Medulla oblongata (tissue), 1 donor: ENCODE measurements at regions not wholly inside any gene's neighbourhood (a gene's known extent, or its start where the extent isn't known, plus 50 kb on each side); places are given as distances from the start of the nearest gene placed in this dataset.
A peak's percentile ranks its signal among the peaks of the same experiment; 100 is the strongest.
"Not testable (repeated sequence)": the region's sequence is repeated elsewhere in the genome, so short reads cannot be mapped to it uniquely, and the experiment has no call there.

ENCODE experiments used
- DNase-seq: peaks from one replicate; pipeline ENCODE4 v3.0.0-alpha.2; 2015; ENCODE audit errors: extremely low spot score

- DNase-seq: peak; percentile 7
Measured at GRCh38 chr10:4902571-4903011, 60.6 kb upstream of the AKR1C1 start.

DNA sequence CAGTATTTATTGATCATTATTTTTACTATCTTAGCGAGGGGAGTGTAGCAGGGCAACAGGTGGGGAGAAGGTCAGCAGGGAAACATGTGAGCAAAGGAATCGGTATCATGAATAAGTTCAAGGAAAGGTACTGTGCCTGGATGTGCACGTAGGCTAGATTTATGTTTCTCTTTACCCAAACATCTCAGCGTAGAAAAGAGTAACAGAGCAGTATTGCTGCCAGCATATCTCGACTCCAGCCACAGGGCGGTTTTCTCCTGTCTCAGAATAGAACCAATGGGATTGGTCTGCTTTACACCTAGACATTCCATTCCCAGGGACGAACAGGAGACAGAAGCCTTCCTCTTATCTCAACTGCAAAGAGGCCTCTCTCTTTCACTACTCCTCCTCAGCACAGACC lies 60.1 kb upstream of the AKR1C1 start:
- not testable (repeated sequence) for DNase-seq

- DNase-seq: not testable (repeated sequence)
Measured at GRCh38 chr10:4903675-4904074, 59.5 kb upstream of the AKR1C1 start.

DNA sequence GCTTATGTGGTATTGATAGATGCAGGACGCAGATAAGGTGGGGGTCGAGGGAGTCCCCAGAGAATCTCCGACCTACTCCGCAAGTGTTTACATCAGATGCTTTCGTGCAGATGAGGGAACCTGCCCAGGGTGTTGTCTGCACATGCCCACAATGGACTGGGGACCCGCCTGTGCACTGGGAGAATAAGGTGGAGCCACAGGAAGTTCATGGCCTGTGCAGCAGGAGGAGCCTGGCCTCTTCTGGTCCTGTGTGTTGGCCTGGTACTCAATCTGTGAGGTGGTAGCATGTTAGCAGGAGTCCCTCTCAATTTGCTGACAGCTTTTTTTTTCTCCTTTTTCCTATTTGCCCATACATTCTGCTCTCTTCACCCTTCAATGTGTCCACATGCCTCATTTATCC lies 54.1 kb upstream of the AKR1C1 start:
- DNase-seq: no peak
